K562 (cell line): ENCODE measurements at regions not wholly inside any gene's neighbourhood (a gene's known extent, or its start where the extent isn't known, plus 50 kb on each side); places are given as distances from the start of the nearest gene placed in this dataset.

Source experiments
- ATAC-seq: fragments of 200-7000 bp; cut with Tn5 transposase; 3 replicates; pipeline ENCODE4 v1.9.1; 2020; ENCODE audit warnings: moderate library complexity
- BruUV-seq: library from RNA; stranded (reverse); fragments of 400-500 nt; replicated peaks from 2 replicates; lab custom pipeline; 2021; lab: Mats Ljungman, UMichigan
- CTCF ChIA-PET: fragments of 300-600 bp; formaldehyde crosslinking; extraction: SDS; loops from one replicate; lab custom pipeline; 2021; ENCODE audit warnings: low intra/inter-chr PET ratio; lab: Yijun Ruan, JAX
- POLR2A ChIA-PET: fragments of 300-600, 350-650 bp; sonication (Branson Sonifier 250); formaldehyde crosslinking; extraction: SDS; loops from one replicate; lab custom pipeline; 2021; ENCODE audit warnings: antibody characterized with exemption, inconsistent platforms; lab: Yijun Ruan, JAX
- DNase-seq, 4 experiments: peaks; one replicate each; pipeline versions ENCODE4 v3.0.0 to v3.0.0-alpha.2; 2011 to 2018; ENCODE audit warnings: low spot score in 3 of 4, mixed read lengths in 3 of 4; ENCODE audit errors: extremely low read depth in 1 of 4
- FAIRE-seq: peaks from 2 replicates; lab custom pipeline; 2011; peaks lifted over from hg19 to GRCh38; lab: Jason Lieb, UNC
- H2AFZ ChIP-seq: 2 replicates; pipeline ENCODE4 v1.6.0; 2011; ENCODE audit warnings: low read depth, low read length, control low read depth, inconsistent platforms
- H3K27ac ChIP-seq: fragments of 200-600 bp; 3 replicates; pipeline ENCODE4 v1.8.0; 2011; ENCODE audit warnings: low read depth, mild to moderate bottlenecking, control low read depth, inconsistent platforms, low read length, moderate library complexity, mixed read lengths; ENCODE audit errors: extremely low read depth
- H3K27me3 ChIP-seq, 2 experiments: fragments of 300-600 bp in 1 of 2; 2 replicates in 1 of 2; 3 replicates in 1 of 2; pipeline versions ENCODE4 v1.6.0 to v1.8.0; 2011; ENCODE audit warnings: inconsistent platforms in 2 of 2, low read length in 2 of 2, mild to moderate bottlenecking in 1 of 2, mixed read lengths in 1 of 2, moderate library complexity in 1 of 2; ENCODE audit not compliant: control insufficient read depth in 2 of 2, insufficient read depth in 2 of 2
- H3K36me3 ChIP-seq: fragments of 300-600 bp; 3 replicates; pipeline ENCODE4 v1.8.0; 2011; ENCODE audit warnings: mild to moderate bottlenecking, low read length, inconsistent platforms; ENCODE audit not compliant: control insufficient read depth, insufficient read depth
- H3K4me1 ChIP-seq, 2 experiments: fragments of 200-600 bp in 1 of 2; replicated peaks in 1 of 2; 2 replicates in 1 of 2; 3 replicates in 1 of 2; pipeline versions ENCODE4 v1.5.1 to v1.8.0; 2011; ENCODE audit warnings: inconsistent platforms in 2 of 2, low read length in 2 of 2, mild to moderate bottlenecking in 1 of 2, mixed read lengths in 1 of 2, moderate library complexity in 1 of 2; ENCODE audit not compliant: control insufficient read depth in 2 of 2, insufficient read depth in 2 of 2
- H3K4me2 ChIP-seq: 2 replicates; pipeline ENCODE4 v1.6.1; 2011; ENCODE audit warnings: low read length, control low read depth, inconsistent platforms, mixed read lengths; ENCODE audit not compliant: insufficient read depth
- H3K4me3 ChIP-seq: fragments of 200-600 bp; sonication (generic), shearing (Covaris generic); 2 replicates; pipeline ENCODE4 v1.5.1; 2016; ENCODE audit warnings: control low read depth, inconsistent platforms
- H3K79me2 ChIP-seq: fragments of 200-600 bp; 3 replicates; pipeline ENCODE4 v1.8.0; 2011; ENCODE audit warnings: low read length, inconsistent platforms; ENCODE audit not compliant: control insufficient read depth, insufficient read depth
- H3K9ac ChIP-seq, 2 experiments: 2 replicates each; pipeline versions ENCODE4 v1.6.0 to v1.6.1; 2011; ENCODE audit warnings: low read depth in 2 of 2, low read length in 2 of 2, control low read depth in 1 of 2, inconsistent platforms in 1 of 2, mild to moderate bottlenecking in 1 of 2, mixed read lengths in 1 of 2; ENCODE audit not compliant: insufficient read depth in 1 of 2
- H3K9me1 ChIP-seq: one replicate; pipeline ENCODE4 v1.6.0; 2011; ENCODE audit warnings: inconsistent platforms, mild to moderate bottlenecking, low read length, moderate library complexity; ENCODE audit not compliant: control insufficient read depth, insufficient read depth
- H3K9me3 ChIP-seq: replicated peaks from 2 replicates; pipeline ENCODE4 v1.5.1; 2011; ENCODE audit warnings: low read depth, low read length, inconsistent platforms; ENCODE audit not compliant: control insufficient read depth, insufficient read depth
- H4K20me1 ChIP-seq: replicated peaks from 2 replicates; pipeline ENCODE4 v1.6.1; 2011; ENCODE audit warnings: low read length, inconsistent platforms, mixed read lengths; ENCODE audit not compliant: control insufficient read depth, insufficient read depth
- CCAR2 ChIP-seq: fragments of 200-400 bp; formaldehyde crosslinking; IDR thresholded peaks from 2 replicates; pipeline ENCODE4 v1.6.1; 2017; ENCODE audit warnings: mild to moderate bottlenecking, low read depth, low read length
- ESRRB ChIP-seq: fragments of 250-450 bp; sonication (Bioruptor Pico); IDR thresholded peaks from 2 replicates; pipeline ENCODE4 v1.5.0; 2020; ENCODE audit warnings: mild to moderate bottlenecking, moderate library complexity, borderline replicate concordance
- IFI16 ChIP-seq: fragments of 250-450 bp; sonication (Bioruptor Pico); IDR thresholded peaks from 2 replicates; pipeline ENCODE4 v2.1.2; 2022; ENCODE audit warnings: mild to moderate bottlenecking, inconsistent platforms
- RBBP5 ChIP-seq: fragments of 200-600 bp; sonication (generic); IDR thresholded peaks from 2 replicates; pipeline ENCODE4 v1.6.1; 2012; ENCODE audit warnings: borderline replicate concordance, mild to moderate bottlenecking, low read length, control low read depth, inconsistent platforms; ENCODE audit not compliant: insufficient read depth, poor library complexity, severe bottlenecking
- RUNX1 ChIP-seq: sonication (generic); IDR thresholded peaks from 2 replicates; pipeline ENCODE4 v1.6.1; 2016; ENCODE audit warnings: antibody characterized with exemption, low read depth
- ZFP30 ChIP-seq: fragments of 250-450 bp; sonication (Bioruptor Pico); IDR thresholded peaks from 2 replicates; pipeline ENCODE4 v1.8.0; 2022; ENCODE audit warnings: moderate library complexity, mild to moderate bottlenecking, inconsistent platforms, borderline replicate concordance
- ZNF384 ChIP-seq: IDR thresholded peaks from 2 replicates; pipeline ENCODE4 v1.6.1; 2012; ENCODE audit warnings: low read depth, low read length, improper control_type of control experiment
- in situ Hi-C: fragments of 300-500 bp; cut with MboI; formaldehyde crosslinking; loops from 4 replicates; pipeline ENCODE4 v1.15.0; 2018; ENCODE audit warnings: inconsistent platforms, mixed read lengths
- intact Hi-C: fragments of 100-400 bp; cut with micrococcal nuclease; formaldehyde crosslinking; loops from 2 replicates; pipeline ENCODE4 v1.14.2; 2022

- no peak overlapping the region for H3K4me3 ChIP-seq
- no peak overlapping the region for H3K27ac ChIP-seq
- H3K36me3 ChIP-seq, result no peaks in the 10 kb centered on the region
- ATAC-seq, result no peak
- in situ Hi-C loops (no loop called here), intact Hi-C loops (no loop called here)
- no peaks in the 10 kb centered on the region for H3K27me3 ChIP-seq
- H3K4me2 ChIP-seq, result no peak overlapping the region
- H4K20me1 ChIP-seq, result no peaks in the 10 kb centered on the region
- ChIA-PET CTCF (no interaction called here), POLR2A (no interaction called here)
- H3K4me1 ChIP-seq, result no peaks in the 10 kb centered on the region
- DNase-seq, result no peak
- TF ChIP-seq ZFP30 (CRISPR knock-in tag), result no peak
- TF ChIP-seq ZNF384, result no peak
- no peak for TF ChIP-seq RUNX1
- no peak for TF ChIP-seq IFI16 (CRISPR knock-in tag)
- no peak for TF ChIP-seq RBBP5
- no peak for TF ChIP-seq CCAR2
- no peak for TF ChIP-seq ESRRB (CRISPR knock-in tag)
- no peak for FAIRE-seq
- H3K9me1 ChIP-seq, result no peaks in the 10 kb centered on the region
- H2AFZ ChIP-seq, result no peak overlapping the region
- no peak overlapping the region for H3K9ac ChIP-seq
- H3K9me3 ChIP-seq, result no peaks in the 10 kb centered on the region
- H3K79me2 ChIP-seq, result no peaks in the 10 kb centered on the region
- BruUV-seq, result no TSS peak
Measured at GRCh38 chr11:29312812-29313211, 704.0 kb downstream of the KCNA4 start.
